Testis (tissue), 2 donors: ENCODE measurements at regions not wholly inside any gene's neighbourhood (a gene's known extent, or its start where the extent isn't known, plus 50 kb on each side); places are given as distances from the start of the nearest gene placed in this dataset.

ENCODE experiments used
- POLR2A ChIP-seq: fragments of 450-650 bp; IDR thresholded peaks from one replicate; pipeline ENCODE4 v1.6.1; 2017; ENCODE audit warnings: antibody characterized with exemption, mild to moderate bottlenecking, moderate library complexity
- TF ChIP-seq, protein P1 (sequence below), 3 experiments: fragments of 450-650 bp in 2 of 3; fragments of 200-600 bp in 1 of 3; sonication (generic) in 1 of 3; IDR thresholded peaks; one replicate each; pipeline ENCODE4 v1.5.1; 2016 to 2019; ENCODE audit warnings: antibody characterized with exemption in 3 of 3, mild to moderate bottlenecking in 2 of 3, moderate library complexity in 1 of 3

DNA sequence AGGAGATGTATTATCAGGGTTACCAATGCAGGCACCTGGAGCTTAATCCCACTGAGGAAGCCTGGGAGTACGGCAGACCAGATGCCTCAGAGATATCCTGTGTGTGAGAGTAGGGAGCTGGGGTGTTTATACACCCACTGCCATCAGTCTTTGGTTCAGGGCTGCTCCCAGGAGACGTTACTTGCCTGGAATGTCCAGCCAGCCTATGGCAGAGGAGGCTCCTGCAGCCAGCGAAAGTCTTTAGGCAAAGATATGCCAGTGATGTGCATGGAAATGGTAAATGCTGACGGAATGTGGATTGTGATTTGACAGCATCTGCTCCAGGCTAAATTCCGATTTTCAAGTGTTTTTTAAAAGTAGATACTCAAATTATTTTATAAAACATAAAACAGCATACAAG is 282.0 kb downstream of the BTBD3 start:
- TF ChIP-seq, protein P1, sequence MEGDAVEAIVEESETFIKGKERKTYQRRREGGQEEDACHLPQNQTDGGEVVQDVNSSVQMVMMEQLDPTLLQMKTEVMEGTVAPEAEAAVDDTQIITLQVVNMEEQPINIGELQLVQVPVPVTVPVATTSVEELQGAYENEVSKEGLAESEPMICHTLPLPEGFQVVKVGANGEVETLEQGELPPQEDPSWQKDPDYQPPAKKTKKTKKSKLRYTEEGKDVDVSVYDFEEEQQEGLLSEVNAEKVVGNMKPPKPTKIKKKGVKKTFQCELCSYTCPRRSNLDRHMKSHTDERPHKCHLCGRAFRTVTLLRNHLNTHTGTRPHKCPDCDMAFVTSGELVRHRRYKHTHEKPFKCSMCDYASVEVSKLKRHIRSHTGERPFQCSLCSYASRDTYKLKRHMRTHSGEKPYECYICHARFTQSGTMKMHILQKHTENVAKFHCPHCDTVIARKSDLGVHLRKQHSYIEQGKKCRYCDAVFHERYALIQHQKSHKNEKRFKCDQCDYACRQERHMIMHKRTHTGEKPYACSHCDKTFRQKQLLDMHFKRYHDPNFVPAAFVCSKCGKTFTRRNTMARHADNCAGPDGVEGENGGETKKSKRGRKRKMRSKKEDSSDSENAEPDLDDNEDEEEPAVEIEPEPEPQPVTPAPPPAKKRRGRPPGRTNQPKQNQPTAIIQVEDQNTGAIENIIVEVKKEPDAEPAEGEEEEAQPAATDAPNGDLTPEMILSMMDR (IDR thresholded peaks at IDR 0.05), result no peak
- no peak for TF ChIP-seq POLR2A
